Suprapubic skin (tissue), 4 donors: ENCODE measurements at regions not wholly inside any gene's neighbourhood (a gene's known extent, or its start where the extent isn't known, plus 50 kb on each side); places are given as distances from the start of the nearest gene placed in this dataset.

Experiments used
- DNase-seq, 2 donors: peaks; one replicate each; pipeline ENCODE4 v3.0.0-alpha.2; 2019; ENCODE audit warnings: low spot score in 2 of 2
- H3K27ac ChIP-seq: fragments of 200-600 bp; sonication (generic); one replicate; pipeline ENCODE4 v1.5.1; 2019
- H3K27me3 ChIP-seq: fragments of 200-600 bp; sonication (generic); one replicate; pipeline ENCODE4 v1.5.1; 2019
- H3K36me3 ChIP-seq: fragments of 200-600 bp; sonication (generic); one replicate; pipeline ENCODE4 v1.5.1; 2019
- H3K4me1 ChIP-seq: fragments of 200-600 bp; sonication (generic); one replicate; pipeline ENCODE4 v1.5.1; 2019
- H3K4me3 ChIP-seq: fragments of 200-600 bp; sonication (generic); one replicate; pipeline ENCODE4 v1.5.1; 2019; ENCODE audit warnings: mild to moderate bottlenecking
- H3K9me3 ChIP-seq: fragments of 200-600 bp; sonication (generic); one replicate; pipeline ENCODE4 v1.5.1; 2019
- CTCF ChIP-seq, 2 donors: fragments of 200-600 bp in 1 of 2; fragments of 450-650 bp in 1 of 2; sonication (generic) in 1 of 2; IDR thresholded peaks; one replicate each; pipeline ENCODE4 v1.5.1; 2016 to 2019; ENCODE audit warnings: antibody characterized with exemption in 2 of 2, mild to moderate bottlenecking in 1 of 2, moderate library complexity in 1 of 2
- EP300 ChIP-seq: sonication (generic); formaldehyde crosslinking; IDR thresholded peaks from one replicate; pipeline ENCODE4 v1.6.1; 2017; ENCODE audit warnings: antibody characterized with exemption
- POLR2A ChIP-seq, 2 donors: fragments of 450-650 bp; IDR thresholded peaks; one replicate each; pipeline ENCODE4 v1.6.1; 2017; ENCODE audit warnings: antibody characterized with exemption in 2 of 2, mild to moderate bottlenecking in 2 of 2, moderate library complexity in 2 of 2
- POLR2AphosphoS5 ChIP-seq, 3 donors: sonication (generic); formaldehyde crosslinking; IDR thresholded peaks; one replicate each; pipeline ENCODE4 v1.6.1; 2017; ENCODE audit warnings: antibody characterized with exemption in 3 of 3
- WGBS: methylation state at CpG from one replicate; pipeline ENCODE4 v1.1.5; 2018; 5-methylcytosine and 5-hydroxymethylcytosine counted together

DNA sequence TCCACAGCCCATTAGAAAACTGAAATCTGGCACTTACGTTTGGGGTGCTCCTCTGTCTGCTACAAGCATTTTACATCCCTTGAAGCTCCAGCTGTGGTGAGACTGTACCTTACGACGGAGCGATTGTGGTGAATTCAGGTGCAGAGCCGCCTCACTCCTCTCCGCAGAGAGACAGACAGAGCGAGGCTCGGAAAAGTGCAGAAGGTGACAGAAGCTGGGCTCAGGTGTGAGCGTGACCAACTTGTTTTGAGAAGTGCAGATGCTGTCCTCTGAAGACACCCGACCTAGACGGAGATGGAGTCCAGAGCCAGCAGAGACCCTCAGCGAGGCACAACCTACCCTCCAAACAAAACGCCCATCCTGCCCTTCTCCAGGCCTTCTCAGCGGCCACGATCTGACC, 196.5 kb downstream of the MED10 start:
- no peaks in the 10 kb centered on the region for H3K9me3 ChIP-seq
- TF ChIP-seq CTCF (IDR thresholded peaks at IDR 0.05) (no peak), POLR2AphosphoS5 (IDR thresholded peaks at IDR 0.05) (no peak)
- peaks cover 3% of the 10 kb centered on the region for H3K27me3 ChIP-seq
- no peak overlapping the region for H3K27ac ChIP-seq
- no peak overlapping the region for H3K4me3 ChIP-seq
- WGBS: 82% methylated on average over 15 of the region's 15 CpGs
- no peaks in the 10 kb centered on the region for H3K4me1 ChIP-seq
- H3K36me3 ChIP-seq: no peaks in the 10 kb centered on the region
- no peak for DNase-seq

- no peak overlapping the region for H3K27ac ChIP-seq
- TF ChIP-seq POLR2AphosphoS5 (IDR thresholded peaks at IDR 0.05) (no peak), POLR2A (IDR thresholded peaks at IDR 0.05) (no peak), CTCF (IDR thresholded peaks at IDR 0.05) (no peak), EP300 (no peak)
- H3K27me3 ChIP-seq: peaks cover 3% of the 10 kb centered on the region
- no peaks in the 10 kb centered on the region for H3K9me3 ChIP-seq
- H3K36me3 ChIP-seq: no peaks in the 10 kb centered on the region
- no peaks in the 10 kb centered on the region for H3K4me1 ChIP-seq
- no peak for DNase-seq
- 61% methylated on average over 5 of the region's 5 CpGs for WGBS
- H3K4me3 ChIP-seq: no peak overlapping the region
Observed at GRCh38 chr5:6181147-6181729, 197.1 kb downstream of the MED10 start.

GRCh38 chr5:6180231-6180872, 198.0 kb downstream of the MED10 start:
- peaks cover 3% of the 10 kb centered on the region for H3K27me3 ChIP-seq
- H3K36me3 ChIP-seq: no peaks in the 10 kb centered on the region
- no peak for DNase-seq
- H3K4me3 ChIP-seq: no peak overlapping the region
- WGBS: 76% methylated on average over 2 of the region's 2 CpGs
- H3K9me3 ChIP-seq: no peaks in the 10 kb centered on the region
- no peaks in the 10 kb centered on the region for H3K4me1 ChIP-seq
- TF ChIP-seq EP300 (no peak), POLR2AphosphoS5 (IDR thresholded peaks at IDR 0.05) (no peak), CTCF (IDR thresholded peaks at IDR 0.05) (no peak)
- no peak overlapping the region for H3K27ac ChIP-seq

DNA sequence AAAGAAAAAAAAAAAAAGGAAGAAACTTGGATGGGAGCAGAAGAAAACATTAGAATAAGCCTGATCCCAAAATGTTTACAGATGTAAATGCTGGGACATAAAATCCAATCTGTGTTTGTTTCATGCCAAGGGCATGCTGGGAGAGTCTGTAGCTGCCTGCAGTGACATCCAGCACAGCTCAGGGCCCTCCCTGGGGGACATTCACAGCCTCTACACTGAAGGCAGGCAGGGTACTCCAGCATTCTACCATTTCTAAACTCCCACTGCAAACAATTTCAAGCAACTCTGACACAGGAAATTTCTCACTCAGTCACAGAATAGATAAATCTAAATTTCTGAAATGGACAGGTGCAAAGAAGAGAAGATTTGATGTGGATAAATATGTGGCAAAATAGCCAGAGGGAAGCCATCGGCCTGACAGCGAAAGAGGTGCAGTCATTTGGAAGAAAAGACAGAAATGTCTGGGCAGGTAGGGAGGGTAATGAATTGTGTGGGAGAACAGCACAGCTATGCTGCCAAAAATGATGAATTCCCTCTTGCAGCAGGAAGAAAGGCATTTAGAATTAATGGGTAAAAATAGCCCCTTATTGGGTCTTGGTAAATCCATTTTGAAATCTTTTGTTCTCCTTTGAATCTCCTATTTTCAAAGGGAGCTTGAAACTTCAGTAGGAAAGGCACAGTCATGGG, 199.4 kb downstream of the MED10 start:
- Histone ChIP-seq H3K4me1 (no peaks in the 10 kb centered on the region), H3K4me3 (no peak overlapping the region), H3K36me3 (no peaks in the 10 kb centered on the region), H3K9me3 (no peaks in the 10 kb centered on the region), H3K27ac (no peak overlapping the region), H3K27me3 (peaks cover 3% of the 10 kb centered on the region)
- TF ChIP-seq EP300 (no peak), POLR2AphosphoS5 (IDR thresholded peaks at IDR 0.05) (no peak), POLR2A (IDR thresholded peaks at IDR 0.05) (no peak), CTCF (IDR thresholded peaks at IDR 0.05) (no peak)
- DNase-seq: no peak
- WGBS: 54% methylated on average over 2 of the region's 2 CpGs

DNA sequence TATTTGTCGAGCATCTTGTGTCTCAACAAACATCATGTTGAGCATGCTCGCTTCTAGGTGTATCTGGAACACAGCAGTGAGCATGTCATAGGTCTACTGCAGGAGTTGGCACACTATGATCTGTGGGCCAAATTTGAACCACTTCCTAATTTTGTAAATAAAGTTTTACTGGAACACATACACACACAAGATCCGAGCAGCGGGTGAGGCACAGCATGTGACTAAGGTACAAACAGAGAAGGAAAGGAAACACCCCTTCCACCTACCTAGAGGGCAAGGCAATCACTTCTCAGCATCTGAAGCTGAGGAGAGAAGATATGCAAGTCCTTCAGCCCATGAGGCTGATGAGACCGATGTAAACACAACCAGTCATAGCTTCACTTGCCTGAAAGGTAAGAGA, 200.4 kb downstream of the MED10 start:
- Histone ChIP-seq H3K4me1 (no peaks in the 10 kb centered on the region), H3K27ac (no peak overlapping the region), H3K4me3 (no peak overlapping the region), H3K36me3 (no peaks in the 10 kb centered on the region), H3K9me3 (no peaks in the 10 kb centered on the region), H3K27me3 (peaks cover 3% of the 10 kb centered on the region)
- 83% methylated on average over 5 of the region's 5 CpGs for WGBS
- TF ChIP-seq CTCF (IDR thresholded peaks at IDR 0.05): no peak
- no peak for TF ChIP-seq POLR2A (IDR thresholded peaks at IDR 0.05)
- no peak for TF ChIP-seq EP300
- TF ChIP-seq POLR2AphosphoS5 (IDR thresholded peaks at IDR 0.05): no peak
- DNase-seq: no peak
